Sigmoid colon (tissue), 6 donors: ENCODE measurements at regions not wholly inside any gene's neighbourhood (a gene's known extent, or its start where the extent isn't known, plus 50 kb on each side); places are given as distances from the start of the nearest gene placed in this dataset.

Source experiments
- DNase-seq: peaks from one replicate; pipeline ENCODE4 v3.0.0-alpha.2; 2019
- H3K27ac ChIP-seq, 4 donors: fragments of 200-600 bp; sonication (generic); one replicate each; pipeline ENCODE4 v1.5.1; 2016 to 2019; ENCODE audit warnings: mild to moderate bottlenecking in 1 of 4
- H3K27me3 ChIP-seq, 3 donors: fragments of 200-600 bp; sonication (generic); one replicate each; pipeline ENCODE4 v1.5.1; 2019; ENCODE audit warnings: mild to moderate bottlenecking in 1 of 3
- H3K36me3 ChIP-seq, 4 donors: fragments of 200-600 bp; sonication (generic); one replicate each; pipeline ENCODE4 v1.5.1; 2016 to 2019
- H3K4me1 ChIP-seq, 4 donors: fragments of 200-600 bp; sonication (generic); one replicate each; pipeline ENCODE4 v1.5.1; 2017 to 2019
- H3K4me3 ChIP-seq, 4 donors: fragments of 200-600 bp; sonication (generic); one replicate each; pipeline ENCODE4 v1.5.1; 2017 to 2019; ENCODE audit warnings: mild to moderate bottlenecking in 2 of 4, moderate library complexity in 1 of 4
- H3K9me3 ChIP-seq, 4 donors: fragments of 200-600 bp in 3 of 4; sonication (generic) in 3 of 4; one replicate each; pipeline versions ENCODE4 v1.5.1 to v1.6.1; 2013 to 2019
- CTCF ChIP-seq, 4 experiments: fragments of 450-650 bp in 3 of 4; fragments of 200-600 bp in 1 of 4; IDR thresholded peaks; one replicate each; pipeline ENCODE4 v1.5.1; 2016 to 2019; ENCODE audit warnings: antibody characterized with exemption in 4 of 4, mild to moderate bottlenecking in 3 of 4, moderate library complexity in 2 of 4
- EP300 ChIP-seq, 4 donors: sonication (generic); formaldehyde crosslinking; IDR thresholded peaks; one replicate each; pipeline ENCODE4 v1.6.1; 2017; ENCODE audit warnings: antibody characterized with exemption in 4 of 4
- POLR2A ChIP-seq, 2 donors: fragments of 450-650 bp; IDR thresholded peaks; one replicate each; pipeline ENCODE4 v1.6.1; 2016; ENCODE audit warnings: antibody characterized with exemption in 2 of 2, mild to moderate bottlenecking in 2 of 2, moderate library complexity in 2 of 2
- POLR2AphosphoS5 ChIP-seq, 4 donors: sonication (generic); formaldehyde crosslinking; IDR thresholded peaks; one replicate each; pipeline ENCODE4 v1.6.1; 2017; ENCODE audit warnings: antibody characterized with exemption in 4 of 4
- WGBS, 2 donors: extraction: QIAGEN DNeasy Blood & Tissue Kit; methylation state at CpG; one replicate each; pipeline ENCODE4 v1.1.7; 2013; 5-methylcytosine and 5-hydroxymethylcytosine counted together
- intact Hi-C: fragments of 100-400 bp; cut with DNase I; formaldehyde crosslinking; loops from one replicate; pipeline ENCODE4 v1.15.1; 2023
- donor health status: healthy with polysubstance abuse.
- donor health status: healthy.

GRCh38 chr2:150735894-150736498 lies 248.5 kb upstream of the RND3 start:
- Histone ChIP-seq H3K4me1 (no peaks in the 10 kb centered on the region), H3K36me3 (no peaks in the 10 kb centered on the region), H3K27ac (no peak overlapping the region), H3K4me3 (no peak overlapping the region), H3K27me3 (no peaks in the 10 kb centered on the region), H3K9me3 (no peaks in the 10 kb centered on the region)
- WGBS, 2 donors: 69 to 77% methylated on average over 5 of the region's 5 CpGs
- no peak for TF ChIP-seq POLR2A (IDR thresholded peaks at IDR 0.05)
- TF ChIP-seq EP300 (IDR thresholded peaks at IDR 0.05): no peak
- TF ChIP-seq POLR2AphosphoS5 (IDR thresholded peaks at IDR 0.05): no peak
- TF ChIP-seq CTCF (IDR thresholded peaks at IDR 0.05): no peak
- intact Hi-C loops: no loop called here
- DNase-seq: no peak

DNA sequence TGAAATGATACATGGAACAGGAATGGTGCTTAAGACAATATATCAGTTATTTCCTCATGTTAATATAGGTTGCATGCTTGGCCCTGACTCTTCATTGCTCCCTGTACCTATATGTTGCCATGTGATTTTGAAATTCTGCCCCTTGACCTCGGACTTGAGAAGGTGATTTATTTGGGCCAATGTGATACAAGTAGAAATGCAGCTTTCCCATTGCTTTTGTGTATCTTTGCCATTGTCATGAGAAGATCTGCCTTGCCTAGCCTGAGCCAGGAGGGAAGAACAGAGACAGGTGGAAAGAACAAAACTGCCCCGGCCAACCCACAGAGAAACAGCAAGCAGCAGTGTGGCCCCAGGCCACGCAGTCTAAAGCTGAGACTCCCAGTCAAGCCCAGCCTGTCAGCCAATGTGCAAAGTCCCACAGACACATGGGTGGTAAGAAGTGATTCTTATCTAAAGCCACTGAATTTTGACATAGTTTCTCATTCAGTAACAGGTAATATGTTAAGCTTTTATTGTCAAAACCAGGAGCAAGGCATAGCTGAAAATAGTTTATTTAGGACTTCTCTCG lies 245.7 kb upstream of the RND3 start:
- no peaks in the 10 kb centered on the region for H3K9me3 ChIP-seq
- no peaks in the 10 kb centered on the region for H3K36me3 ChIP-seq
- DNase-seq: no peak
- H3K4me1 ChIP-seq: no peaks in the 10 kb centered on the region
- WGBS, 2 donors: 70 to 71% methylated on average over 4 of the region's 4 CpGs
- TF ChIP-seq POLR2AphosphoS5 (IDR thresholded peaks at IDR 0.05): no peak
- no peak for TF ChIP-seq POLR2A (IDR thresholded peaks at IDR 0.05)
- TF ChIP-seq EP300 (IDR thresholded peaks at IDR 0.05): no peak
- no peak for TF ChIP-seq CTCF (IDR thresholded peaks at IDR 0.05)
- no peak overlapping the region for H3K4me3 ChIP-seq
- no peak overlapping the region for H3K27ac ChIP-seq
- H3K27me3 ChIP-seq: no peaks in the 10 kb centered on the region
- intact Hi-C loops: no loop called here

GRCh38 chr2:150732491-150732890 lies 245.0 kb upstream of the RND3 start:
- DNase-seq: no peak

DNA sequence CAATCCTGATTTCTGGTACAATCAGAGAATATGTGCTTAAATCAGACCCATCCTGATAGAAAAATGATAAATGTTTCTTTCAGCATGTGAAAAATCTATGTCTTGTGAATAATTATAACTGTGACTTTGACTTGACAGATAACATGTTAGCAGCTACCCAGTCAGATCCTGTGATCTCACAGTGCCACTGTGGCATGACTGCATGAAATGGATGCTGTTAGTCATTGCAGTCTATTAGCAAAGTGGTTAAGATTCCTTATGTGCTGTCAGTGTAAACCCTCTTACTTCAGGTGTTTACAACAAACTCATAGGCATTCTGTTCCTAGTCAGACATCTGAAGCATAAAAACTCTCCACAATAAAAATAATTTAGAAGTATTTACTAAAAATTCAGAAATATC lies 244.6 kb upstream of the RND3 start:
- Histone ChIP-seq H3K27me3 (no peaks in the 10 kb centered on the region), H3K4me3 (no peak overlapping the region), H3K4me1 (no peaks in the 10 kb centered on the region), H3K36me3 (no peaks in the 10 kb centered on the region), H3K27ac (no peak overlapping the region), H3K9me3 (no peaks in the 10 kb centered on the region)
- intact Hi-C loops: no loop called here
- no peak for DNase-seq
- TF ChIP-seq EP300 (IDR thresholded peaks at IDR 0.05) (no peak), CTCF (IDR thresholded peaks at IDR 0.05) (no peak), POLR2A (IDR thresholded peaks at IDR 0.05) (no peak), POLR2AphosphoS5 (IDR thresholded peaks at IDR 0.05) (no peak)

More at GRCh38 chr2:150732491-150732890, 245.0 kb upstream of the RND3 start:
- Histone ChIP-seq H3K4me1 (no peaks in the 10 kb centered on the region), H3K9me3 (no peaks in the 10 kb centered on the region), H3K27me3 (no peaks in the 10 kb centered on the region), H3K27ac (no peak overlapping the region), H3K36me3 (no peaks in the 10 kb centered on the region), H3K4me3 (no peak overlapping the region)
- no peak for TF ChIP-seq POLR2A (IDR thresholded peaks at IDR 0.05)
- no peak for TF ChIP-seq EP300 (IDR thresholded peaks at IDR 0.05)
- no peak for TF ChIP-seq CTCF (IDR thresholded peaks at IDR 0.05)
- TF ChIP-seq POLR2AphosphoS5 (IDR thresholded peaks at IDR 0.05): no peak
- intact Hi-C loops: no loop called here
- 17 to 35% methylated on average over 1 of the region's 1 CpG for WGBS, 2 donors

GRCh38 chr2:150729495-150729955 lies 242.1 kb upstream of the RND3 start:
- no peak for DNase-seq
- no peak overlapping the region for H3K27ac ChIP-seq
- 88 to 89% methylated on average over 4 of the region's 4 CpGs for WGBS, 2 donors
- no peaks in the 10 kb centered on the region for H3K4me1 ChIP-seq
- no peaks in the 10 kb centered on the region for H3K27me3 ChIP-seq
- no peaks in the 10 kb centered on the region for H3K36me3 ChIP-seq
- H3K9me3 ChIP-seq: no peaks in the 10 kb centered on the region
- H3K4me3 ChIP-seq: no peak overlapping the region
- no peak for TF ChIP-seq POLR2A (IDR thresholded peaks at IDR 0.05)
- TF ChIP-seq CTCF (IDR thresholded peaks at IDR 0.05): no peak
- no peak for TF ChIP-seq EP300 (IDR thresholded peaks at IDR 0.05)
- no peak for TF ChIP-seq POLR2AphosphoS5 (IDR thresholded peaks at IDR 0.05)
- intact Hi-C loops: no loop called here
